ENCODE measurements at regions not wholly inside any gene's neighbourhood (a gene's known extent, or its start where the extent isn't known, plus 50 kb on each side); places are given as distances from the start of the nearest gene placed in this dataset.

DNA sequence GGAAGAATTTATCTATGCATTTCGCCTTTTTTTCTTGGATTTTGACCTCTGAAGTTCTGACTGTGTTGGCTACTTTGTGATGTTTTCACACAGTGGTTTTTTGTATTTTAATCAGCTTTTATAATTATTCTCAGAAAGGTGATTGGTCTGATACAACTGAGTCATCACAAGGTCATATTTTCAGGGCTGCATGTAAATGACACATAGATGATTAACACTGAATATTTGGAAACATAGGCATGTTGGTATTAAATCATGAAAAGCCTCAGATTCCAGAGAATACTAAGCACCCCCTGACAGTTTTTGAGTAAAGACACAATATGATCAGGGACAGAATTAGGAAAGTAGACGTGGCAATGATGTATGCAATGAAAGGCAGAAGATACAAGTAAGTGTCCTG is 175.5 kb upstream of the SLCO3A1 start:
- in situ Hi-C loops (cut with MboI; ENCODE audit: low sequenced_read_pairs, unreplicated experiment) = no loop called here
- TF ChIP-seq, protein P1, sequence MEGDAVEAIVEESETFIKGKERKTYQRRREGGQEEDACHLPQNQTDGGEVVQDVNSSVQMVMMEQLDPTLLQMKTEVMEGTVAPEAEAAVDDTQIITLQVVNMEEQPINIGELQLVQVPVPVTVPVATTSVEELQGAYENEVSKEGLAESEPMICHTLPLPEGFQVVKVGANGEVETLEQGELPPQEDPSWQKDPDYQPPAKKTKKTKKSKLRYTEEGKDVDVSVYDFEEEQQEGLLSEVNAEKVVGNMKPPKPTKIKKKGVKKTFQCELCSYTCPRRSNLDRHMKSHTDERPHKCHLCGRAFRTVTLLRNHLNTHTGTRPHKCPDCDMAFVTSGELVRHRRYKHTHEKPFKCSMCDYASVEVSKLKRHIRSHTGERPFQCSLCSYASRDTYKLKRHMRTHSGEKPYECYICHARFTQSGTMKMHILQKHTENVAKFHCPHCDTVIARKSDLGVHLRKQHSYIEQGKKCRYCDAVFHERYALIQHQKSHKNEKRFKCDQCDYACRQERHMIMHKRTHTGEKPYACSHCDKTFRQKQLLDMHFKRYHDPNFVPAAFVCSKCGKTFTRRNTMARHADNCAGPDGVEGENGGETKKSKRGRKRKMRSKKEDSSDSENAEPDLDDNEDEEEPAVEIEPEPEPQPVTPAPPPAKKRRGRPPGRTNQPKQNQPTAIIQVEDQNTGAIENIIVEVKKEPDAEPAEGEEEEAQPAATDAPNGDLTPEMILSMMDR (IDR thresholded peaks at IDR 0.05; ENCODE audit: borderline replicate concordance, control extremely low read depth, extremely low read depth, insufficient read depth, missing control alignments) = no peak
- DNase-seq (ENCODE audit: low spot score) = no peak

DNA sequence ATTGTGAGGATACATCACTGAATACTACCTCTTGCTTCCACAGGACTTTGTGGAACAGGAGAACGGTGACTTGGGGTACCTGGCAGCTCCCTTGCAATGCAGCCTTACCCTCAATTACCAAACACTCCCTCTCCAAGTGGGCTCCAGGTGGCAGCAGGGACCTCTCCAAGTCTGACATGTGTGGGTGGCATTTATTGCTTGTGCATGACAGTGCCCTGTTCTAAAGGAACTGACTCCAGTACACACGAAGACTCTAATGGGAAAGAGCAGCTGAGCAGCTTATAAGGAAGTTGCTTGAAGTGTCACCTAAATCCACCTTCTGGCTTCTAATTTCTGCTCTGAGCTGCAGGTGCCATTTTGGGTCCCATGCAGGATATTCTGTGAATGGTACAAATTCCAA is 174.1 kb upstream of the SLCO3A1 start:
- in situ Hi-C loops (cut with MboI; ENCODE audit: low sequenced_read_pairs, unreplicated experiment) = no loop called here
- DNase-seq (ENCODE audit: low spot score) = no peak
- TF ChIP-seq, protein P1 (IDR thresholded peaks at IDR 0.05; ENCODE audit: borderline replicate concordance, control extremely low read depth, extremely low read depth, insufficient read depth, missing control alignments) = no peak

DNA sequence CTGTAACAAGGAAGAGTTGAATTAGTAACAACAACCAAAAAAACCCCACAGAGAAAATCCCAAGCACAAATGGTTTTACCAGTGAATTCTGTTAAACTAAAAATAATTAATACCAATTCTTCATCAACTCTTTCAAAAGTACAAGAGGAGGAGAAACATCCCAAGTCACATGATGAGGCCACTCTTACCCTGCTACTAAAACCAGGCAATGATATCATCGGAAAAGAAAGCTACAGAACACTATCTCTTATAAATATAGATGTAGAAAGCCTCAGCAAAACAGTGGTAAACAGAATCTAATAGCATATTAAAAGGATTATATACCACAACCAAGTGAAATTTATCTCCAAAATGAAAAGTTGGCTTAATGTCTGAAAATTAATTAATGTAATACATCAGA is 168.1 kb upstream of the SLCO3A1 start:
- no peak for DNase-seq (ENCODE audit: low spot score)
- in situ Hi-C loops (cut with MboI; ENCODE audit: low sequenced_read_pairs, unreplicated experiment) = no loop called here
- TF ChIP-seq, protein P1 (IDR thresholded peaks at IDR 0.05; ENCODE audit: borderline replicate concordance, control extremely low read depth, extremely low read depth, insufficient read depth, missing control alignments) = no peak

DNA sequence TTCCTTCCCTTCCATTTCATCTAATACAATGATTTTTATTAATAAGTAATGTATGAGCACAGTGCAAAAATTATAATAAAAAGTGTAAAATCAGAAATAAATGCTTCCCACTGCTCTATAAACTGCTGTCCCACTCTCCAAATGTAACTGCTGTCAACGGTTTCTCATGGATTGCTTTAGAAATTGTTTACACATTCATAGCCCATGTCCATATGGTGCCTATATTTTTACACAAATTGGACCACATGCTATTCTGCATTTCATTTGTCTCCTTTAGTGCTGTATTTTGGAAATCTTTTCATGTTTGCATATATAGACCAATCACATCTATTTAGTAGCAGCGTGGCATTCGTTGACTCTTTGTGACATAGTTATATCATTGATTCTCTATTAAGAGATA is 164.7 kb upstream of the SLCO3A1 start:
- TF ChIP-seq, protein P1 (IDR thresholded peaks at IDR 0.05; ENCODE audit: borderline replicate concordance, control extremely low read depth, extremely low read depth, insufficient read depth, missing control alignments) = no peak
- in situ Hi-C loops (cut with MboI; ENCODE audit: low sequenced_read_pairs, unreplicated experiment) = no loop called here
- DNase-seq (ENCODE audit: low spot score) = no peak

DNA sequence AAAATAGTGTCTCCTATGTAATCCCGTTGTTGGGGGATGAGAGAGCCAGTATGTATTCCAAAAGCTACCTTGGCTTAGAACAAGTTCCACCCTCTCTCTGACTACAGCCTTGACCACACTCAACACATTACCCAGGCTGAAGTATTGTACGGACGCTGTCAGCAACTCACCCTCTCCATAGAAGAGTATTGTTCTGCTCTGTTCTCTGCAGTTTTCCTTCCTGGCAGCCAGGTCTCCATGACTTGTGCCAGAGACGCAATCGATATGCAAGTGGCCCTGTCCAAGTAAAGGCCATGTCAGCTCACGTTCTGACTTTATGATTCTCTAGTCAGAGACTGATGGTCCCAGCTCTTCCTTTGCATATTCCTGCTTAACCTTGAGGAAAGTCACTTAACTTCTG is 164.1 kb upstream of the SLCO3A1 start:
- TF ChIP-seq, protein P1 (IDR thresholded peaks at IDR 0.05; ENCODE audit: borderline replicate concordance, control extremely low read depth, extremely low read depth, insufficient read depth, missing control alignments) = no peak
- DNase-seq (ENCODE audit: low spot score) = no peak
- in situ Hi-C loops (cut with MboI; ENCODE audit: low sequenced_read_pairs, unreplicated experiment) = no loop called here

GRCh38 chr15:91692596-91692995 is 160.9 kb upstream of the SLCO3A1 start:
- in situ Hi-C loops (cut with MboI; ENCODE audit: low sequenced_read_pairs, unreplicated experiment) = no loop called here
- no peak for DNase-seq (ENCODE audit: low spot score)

More at GRCh38 chr15:91692596-91692995, 160.9 kb upstream of the SLCO3A1 start:
- TF ChIP-seq, protein P1 (IDR thresholded peaks at IDR 0.05; ENCODE audit: borderline replicate concordance, control extremely low read depth, extremely low read depth, insufficient read depth, missing control alignments) = no peak

Data from GM13976 (cell line).